GM18511 (cell line): ENCODE measurements at regions not wholly inside any gene's neighbourhood (a gene's known extent, or its start where the extent isn't known, plus 50 kb on each side); places are given as distances from the start of the nearest gene placed in this dataset.
"Not testable (repeated sequence)": the region's sequence is repeated elsewhere in the genome, so short reads cannot be mapped to it uniquely, and the experiment has no call there.

Experiments
- ATAC-seq: cut with Tn5 transposase; IDR thresholded peaks from one replicate; pipeline ENCODE4 v1.9.1; 2021; ENCODE audit warnings: mild to moderate bottlenecking, moderate library complexity; ENCODE audit not compliant: unreplicated experiment

DNA sequence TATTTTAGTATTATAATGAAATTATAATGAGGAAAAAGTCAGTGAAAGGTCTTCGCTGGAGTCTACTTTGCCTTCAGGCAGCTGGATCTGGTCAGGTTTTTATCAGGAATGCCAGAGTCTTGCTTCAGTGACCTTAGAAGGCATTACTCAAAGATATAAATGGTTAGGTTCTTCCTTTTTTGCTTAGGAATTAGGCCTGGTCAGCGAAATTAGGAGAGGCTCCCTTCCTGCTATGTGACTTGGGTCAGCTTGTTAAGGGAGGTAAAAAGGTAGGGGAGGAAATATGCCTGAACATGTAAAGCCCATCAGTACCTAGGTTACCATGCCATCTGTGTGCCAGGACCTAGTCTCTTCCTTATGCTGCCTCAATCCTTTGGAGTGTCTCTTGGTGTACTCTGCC is 115.1 kb downstream of the OTOR start:
- no peak for ATAC-seq

DNA sequence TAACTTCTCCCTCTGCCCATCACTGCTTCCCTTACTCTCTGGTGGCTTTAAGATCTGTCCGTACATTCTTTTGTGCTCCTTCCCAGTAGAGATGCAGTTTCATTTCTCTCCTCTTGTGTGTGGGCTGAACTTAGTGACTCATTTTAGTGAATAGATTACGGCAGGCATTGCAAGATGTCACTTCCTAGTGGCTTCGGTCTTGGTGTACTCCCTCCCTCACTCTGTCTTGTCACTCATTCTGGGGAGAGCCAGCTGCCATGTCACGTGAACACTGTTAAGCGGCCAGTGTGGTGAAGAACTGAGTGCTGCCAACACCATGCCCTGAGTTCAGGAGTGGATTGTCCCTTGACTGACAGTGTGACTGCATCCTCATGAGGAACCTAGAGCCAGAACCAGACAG is 115.9 kb downstream of the OTOR start:
- no peak for ATAC-seq

DNA sequence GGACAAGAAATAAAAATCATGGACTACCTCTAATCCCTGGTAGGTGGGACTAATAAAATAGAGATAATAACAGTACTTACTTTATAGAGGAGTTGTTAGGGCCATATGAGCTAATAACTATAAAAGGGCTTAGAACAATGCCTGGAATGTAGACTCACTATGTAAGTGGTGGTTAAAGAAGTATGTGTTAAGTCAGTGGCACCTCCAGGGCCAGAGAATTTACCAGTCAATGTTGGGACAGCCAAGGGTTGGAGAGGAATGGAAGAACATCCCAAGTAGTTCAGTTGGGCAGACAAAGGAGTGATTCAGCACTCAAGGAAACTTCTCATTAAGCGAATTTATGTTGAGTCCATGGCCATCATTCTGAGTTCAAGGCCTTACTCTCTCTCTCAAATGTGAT is 116.8 kb downstream of the OTOR start:
- ATAC-seq, result no peak

DNA sequence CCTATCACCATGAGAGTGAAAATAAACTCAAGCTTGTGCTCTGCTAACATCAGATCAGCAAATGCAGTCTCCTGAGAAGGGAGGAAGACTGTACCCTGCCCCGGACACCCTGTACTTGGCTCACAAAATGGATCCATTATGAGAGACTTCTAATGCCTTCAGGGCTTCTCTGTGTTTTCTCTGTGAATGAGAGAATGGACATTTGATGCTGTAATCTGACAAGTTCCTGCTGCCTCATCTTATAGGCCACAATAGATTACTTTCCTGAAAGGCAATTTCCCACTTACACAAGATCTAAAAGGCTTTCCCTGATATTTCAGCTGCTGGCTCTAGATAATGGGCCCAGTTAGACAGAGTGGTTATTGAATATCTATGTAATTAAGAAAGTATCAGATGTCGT is 117.2 kb downstream of the OTOR start:
- ATAC-seq, result no peak

DNA sequence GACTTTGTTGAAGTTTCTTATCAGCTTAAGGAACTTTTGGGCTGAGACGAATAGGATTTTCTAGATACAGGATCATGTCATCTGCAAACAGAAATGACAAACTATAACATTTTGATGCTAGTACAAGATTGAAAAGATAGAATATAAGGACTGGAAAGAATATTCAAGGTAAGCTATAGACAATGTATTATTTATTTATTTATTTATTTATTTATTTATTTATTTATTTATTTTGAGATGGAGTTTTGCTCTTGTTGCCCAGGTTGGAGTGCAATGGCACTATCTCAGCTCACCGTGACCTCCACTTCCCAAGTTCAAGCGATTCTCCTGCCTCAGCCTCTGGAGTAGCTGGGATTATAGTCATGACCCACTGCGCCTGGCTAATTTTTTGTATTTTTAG is 125.0 kb downstream of the OTOR start:
- ATAC-seq, result not testable (repeated sequence)

DNA sequence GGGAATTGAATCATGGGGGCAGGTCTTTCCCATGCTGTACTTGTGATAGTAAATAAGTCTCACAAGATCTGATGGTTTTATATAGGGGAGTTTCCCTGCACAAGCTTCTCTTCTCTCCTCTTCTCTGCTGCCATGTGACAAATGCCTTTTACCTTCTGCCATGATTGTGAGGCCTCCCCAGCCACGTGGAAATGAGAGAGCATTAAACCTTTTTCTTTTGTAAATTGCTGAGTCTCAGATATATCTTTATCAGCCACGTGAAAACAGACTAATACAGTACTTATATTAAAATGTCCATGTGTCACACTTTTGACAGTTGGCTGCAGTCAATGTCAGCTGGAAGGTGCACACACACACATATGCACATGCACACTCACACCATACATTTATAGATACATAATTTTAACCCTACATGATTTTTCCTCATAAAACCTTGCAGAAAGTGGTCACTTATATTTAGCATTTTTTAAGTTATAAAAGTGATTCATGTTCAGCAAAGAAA is 128.9 kb downstream of the OTOR start:
- ATAC-seq, result no peak

DNA sequence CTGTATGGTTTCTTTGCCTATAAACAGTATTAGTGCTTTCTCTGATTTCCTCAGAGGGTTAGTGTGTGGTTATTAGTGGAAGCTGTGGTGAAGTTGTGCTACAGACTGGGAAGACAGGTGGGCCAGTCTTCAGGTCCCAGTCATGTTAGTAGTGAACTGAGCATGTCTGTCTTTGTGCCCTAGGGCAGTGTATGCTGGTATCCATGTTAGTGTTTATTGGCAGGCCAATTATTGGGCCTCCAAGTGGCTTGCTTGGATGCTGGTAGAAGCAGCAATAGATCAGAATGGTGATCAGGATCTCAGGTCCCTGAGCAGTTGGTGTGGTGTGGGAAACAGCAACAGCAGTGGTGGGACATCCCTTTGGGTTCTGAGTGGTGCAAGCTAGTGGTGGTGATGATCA is 137.6 kb downstream of the OTOR start:
- no peak for ATAC-seq

DNA sequence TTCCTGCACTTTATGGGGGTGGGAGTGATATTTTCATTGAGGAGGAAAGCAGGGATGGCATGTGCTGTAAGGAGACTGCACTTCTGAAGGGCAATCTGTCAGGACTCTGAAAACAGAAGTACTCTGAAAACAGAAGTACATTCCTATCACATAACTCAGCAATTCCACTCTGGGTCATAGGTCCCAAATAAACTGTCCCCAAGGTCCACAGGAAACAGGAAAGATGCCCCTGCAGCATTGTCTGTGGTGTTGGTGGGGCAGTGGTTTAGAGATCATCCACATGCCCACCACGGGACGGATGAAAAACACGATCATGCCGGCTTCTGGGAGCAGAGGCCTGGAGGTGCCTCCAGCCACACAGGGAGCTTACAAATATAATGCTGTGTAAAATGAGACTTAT is 150.3 kb downstream of the OTOR start:
- no peak for ATAC-seq

DNA sequence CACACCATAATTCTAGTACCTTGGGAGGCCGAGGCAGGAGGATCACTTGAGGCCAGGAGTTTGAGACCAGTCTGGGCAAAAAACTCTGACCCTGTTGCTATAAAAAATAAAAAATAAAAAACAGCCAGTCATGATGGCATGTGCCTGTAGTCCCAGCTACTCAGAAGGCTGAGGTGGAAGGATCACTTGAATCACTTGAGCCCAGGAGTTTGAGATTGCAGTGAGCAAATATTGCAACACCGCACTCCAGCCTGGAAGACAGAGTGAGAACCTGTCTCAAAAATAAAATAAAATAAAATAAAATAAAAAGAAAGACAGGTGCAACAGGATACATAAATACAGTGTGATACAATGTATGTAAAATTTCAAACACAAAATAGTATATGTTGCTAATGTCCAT is 154.5 kb downstream of the OTOR start:
- no peak for ATAC-seq

DNA sequence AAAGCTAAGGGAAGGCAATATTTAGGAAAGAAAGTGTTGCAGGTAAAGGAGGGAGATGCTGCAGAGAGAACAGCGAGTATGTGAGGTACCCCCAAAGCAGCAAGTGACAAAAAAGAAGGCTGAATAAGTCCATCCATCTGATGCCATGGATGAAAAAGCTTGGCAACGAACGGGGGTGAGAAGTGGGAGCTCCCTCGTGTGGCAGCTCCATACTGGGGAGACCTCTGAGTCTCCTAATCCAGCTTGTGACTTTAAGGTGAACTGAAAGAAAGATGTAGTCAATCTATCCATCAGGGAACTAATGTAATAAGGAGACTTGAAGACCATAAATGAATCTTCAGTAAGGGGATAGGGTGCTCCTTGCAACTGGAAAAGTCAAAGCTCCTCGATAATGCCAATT is 156.6 kb downstream of the OTOR start:
- ATAC-seq, result no peak

DNA sequence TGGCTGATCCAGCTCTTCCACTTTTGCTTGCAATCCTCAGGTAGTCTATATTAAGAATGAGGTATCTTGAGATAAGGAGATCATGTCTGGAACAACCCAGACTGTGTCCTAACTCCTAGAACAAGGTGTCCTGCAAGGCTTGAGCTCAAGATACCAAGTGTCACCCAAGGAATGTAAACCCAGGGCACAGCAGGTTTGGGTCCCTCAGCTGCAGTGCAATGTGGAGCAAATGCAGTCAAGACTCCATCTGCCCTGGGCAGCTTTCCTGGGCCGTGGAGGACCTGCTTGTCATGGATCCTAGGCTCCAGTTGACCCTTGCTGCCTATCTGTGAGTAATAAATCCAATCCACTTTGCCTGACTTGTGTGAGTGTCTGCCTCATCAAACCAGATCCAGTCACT is 166.1 kb downstream of the OTOR start:
- ATAC-seq, result no peak

DNA sequence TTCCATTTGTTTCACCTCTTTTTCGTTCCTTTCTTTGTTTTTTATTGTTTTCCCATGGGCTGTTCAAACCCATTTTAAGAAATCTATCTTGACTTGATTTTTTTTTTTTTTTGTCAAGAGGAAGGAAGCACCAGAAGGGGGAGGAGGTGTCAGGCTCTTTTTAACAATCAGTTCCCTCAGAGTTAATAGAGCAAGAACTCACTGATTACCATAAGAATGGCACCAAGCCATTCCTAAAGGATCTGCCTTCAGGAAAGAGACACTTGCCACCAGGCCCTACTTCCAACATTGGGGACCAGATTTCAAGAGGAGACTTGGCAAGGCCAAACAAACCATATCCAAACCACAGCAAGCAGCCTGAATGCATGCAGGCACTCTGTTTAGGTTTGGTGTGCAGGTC is 168.0 kb downstream of the OTOR start:
- no peak for ATAC-seq

DNA sequence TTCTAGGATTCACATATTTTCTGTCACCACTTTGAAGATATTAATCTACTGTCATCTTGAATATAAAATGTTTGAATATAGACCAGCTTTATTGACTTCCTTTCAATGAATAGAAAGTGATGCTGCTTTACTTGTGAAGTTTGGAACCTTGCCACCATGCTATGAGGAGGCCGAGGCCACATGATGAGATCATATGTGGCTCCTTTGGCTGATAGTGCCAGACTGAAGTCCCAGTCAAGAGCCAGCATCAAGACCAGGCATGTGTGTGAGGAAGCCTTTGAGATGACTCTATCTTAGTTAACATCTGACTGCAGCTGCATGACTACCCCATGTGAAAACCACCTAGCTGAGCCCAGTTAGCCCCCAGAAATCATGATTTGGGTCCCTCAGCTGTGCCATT is 169.5 kb downstream of the OTOR start:
- no peak for ATAC-seq

DNA sequence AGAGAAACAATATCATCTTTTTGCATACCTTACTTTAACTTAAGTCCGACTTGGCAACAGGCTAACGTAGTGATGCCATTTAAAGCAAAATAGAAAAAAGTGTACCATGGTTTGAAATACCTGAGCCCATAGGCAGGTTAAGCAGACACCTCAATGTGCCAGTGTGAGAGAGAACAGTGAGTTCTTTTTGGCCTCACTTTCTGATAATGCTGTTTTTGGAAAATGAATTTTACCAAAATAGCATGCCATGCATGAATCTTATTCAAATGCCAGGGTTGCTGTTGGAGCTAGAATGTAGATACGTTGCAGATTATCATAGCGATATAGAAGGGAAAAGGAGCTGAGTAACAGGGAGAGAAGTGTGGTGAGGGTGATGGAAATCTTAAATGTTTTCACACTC is 170.2 kb downstream of the OTOR start:
- no peak for ATAC-seq

DNA sequence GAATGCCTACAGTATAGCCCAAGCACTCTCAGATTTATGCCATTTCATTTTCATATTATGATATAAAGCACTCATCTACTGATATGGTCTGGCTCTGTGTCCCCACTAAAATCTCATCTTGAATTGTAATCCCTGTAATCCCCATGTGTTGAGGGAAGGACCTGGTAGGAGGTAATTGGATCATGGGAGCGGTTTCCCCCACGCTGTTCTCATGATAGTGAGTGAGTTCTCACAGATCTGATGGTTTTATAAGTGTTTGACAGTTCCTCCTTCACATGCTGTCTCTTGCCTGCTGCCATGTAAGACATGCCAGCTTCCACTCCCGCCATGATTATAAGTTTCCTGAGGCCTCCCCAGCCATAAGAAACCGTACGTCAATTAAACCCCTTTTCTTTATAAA is 171.7 kb downstream of the OTOR start:
- no peak for ATAC-seq

DNA sequence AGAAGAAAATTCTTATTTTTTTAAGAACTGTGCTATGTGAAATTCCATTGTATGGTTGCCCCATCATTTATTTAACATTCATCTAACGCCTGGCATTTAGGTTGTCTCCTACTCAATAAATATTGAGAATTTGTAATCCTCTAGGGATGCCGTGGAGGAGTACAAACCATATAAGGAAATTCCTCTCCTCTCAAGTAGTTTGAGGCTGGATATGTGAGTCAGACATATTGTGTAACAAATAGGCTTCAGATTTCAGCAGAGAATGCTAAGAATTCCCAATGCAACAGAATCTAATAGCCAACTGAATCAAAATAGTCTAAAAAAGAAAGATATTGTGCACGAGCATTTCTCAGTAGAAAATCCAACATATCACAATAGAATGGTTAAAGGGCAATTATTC is 174.7 kb downstream of the OTOR start:
- ATAC-seq, result no peak

DNA sequence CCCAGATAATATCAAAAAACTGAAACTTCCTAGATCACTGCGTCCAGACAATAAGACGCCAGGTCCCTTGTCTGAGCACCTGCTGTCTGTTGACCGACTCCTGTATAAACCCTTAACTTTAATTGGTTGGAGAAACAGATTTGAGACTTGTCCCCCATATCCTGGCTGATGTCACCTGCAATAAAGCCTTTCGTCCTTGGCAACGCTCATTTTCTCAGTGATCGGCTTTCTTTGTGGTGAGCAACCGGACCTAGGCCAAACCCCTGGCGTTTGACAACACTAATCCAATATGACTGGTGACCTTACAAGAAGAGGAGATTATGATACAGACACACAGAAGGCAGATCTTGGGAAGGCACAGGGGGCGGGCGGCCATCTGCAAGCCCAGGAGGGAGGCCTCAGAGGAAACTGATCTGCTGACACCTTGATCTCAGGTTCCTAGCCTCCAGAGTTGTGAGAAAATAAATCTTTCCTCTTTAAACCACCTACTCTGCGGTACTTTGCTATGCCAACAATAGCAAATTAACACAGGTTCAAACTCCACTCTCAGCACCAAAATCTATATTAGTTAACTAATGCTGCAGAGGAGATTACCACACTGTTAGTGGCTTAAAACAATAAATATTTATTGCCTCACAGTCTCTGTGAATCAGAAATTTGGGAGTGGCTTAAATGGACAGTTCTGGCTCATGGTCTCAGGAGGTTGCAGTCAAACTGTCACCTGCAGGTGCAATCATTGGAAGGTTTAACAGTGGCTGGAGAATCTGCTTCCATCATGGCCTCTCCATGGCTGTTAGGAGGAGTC is 178.7 kb downstream of the OTOR start:
- no peak for ATAC-seq

DNA sequence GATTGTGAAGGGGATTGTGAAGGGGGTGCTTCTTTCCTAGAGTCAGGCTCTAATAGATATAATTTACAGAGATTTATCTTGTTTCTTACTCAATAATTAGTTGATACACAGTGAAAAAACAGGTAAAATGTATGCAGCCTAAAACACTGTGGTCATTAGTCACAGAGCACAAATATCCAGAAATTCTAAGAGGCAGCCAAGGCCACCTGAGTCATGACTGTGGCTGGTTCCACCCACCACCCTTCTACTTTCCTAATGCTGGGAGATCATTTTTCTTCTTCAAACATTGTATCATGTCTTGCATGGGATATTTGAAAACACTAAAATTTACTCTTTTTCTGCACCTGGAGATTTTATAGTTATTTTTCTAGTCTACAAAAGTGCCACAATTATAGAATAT is 181.6 kb downstream of the OTOR start:
- ATAC-seq, result no peak

DNA sequence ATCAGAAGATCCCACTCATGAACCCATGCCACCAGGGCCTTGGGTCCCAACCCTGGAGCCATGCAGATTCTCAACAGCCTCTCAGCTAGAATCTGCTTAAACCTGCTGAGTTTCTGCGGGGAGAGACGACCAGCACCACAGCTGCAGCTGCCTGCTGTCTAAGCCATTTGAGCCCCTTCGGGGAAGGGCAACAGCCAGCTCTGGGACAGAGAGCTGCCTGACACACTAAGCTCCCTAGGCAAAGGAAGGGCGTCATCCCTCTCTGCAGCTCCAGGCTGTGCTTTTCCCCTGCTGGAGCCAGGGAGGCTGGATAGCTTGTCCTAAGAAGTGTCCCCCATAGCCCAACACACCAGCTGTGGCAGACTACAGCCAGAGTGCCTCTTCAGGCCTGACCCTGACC is 182.5 kb downstream of the OTOR start:
- no peak for ATAC-seq

DNA sequence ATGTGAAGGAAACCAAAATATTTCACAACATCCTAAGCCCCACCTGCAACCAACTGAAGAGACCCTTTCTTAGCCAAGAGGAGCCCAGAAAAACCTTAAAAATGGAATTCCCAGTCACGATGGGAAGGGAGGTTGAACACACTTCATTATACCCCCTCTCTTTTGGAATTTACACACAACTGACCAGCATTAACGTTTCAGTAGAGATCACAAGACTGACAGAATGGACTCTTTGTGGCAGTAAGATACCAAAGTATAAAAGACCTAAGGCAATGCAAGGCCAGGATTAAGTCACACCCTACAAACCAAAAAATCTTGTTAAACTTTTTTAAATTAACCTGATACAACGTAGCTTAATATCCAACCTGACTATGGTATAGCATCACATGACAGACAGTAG is 190.9 kb downstream of the OTOR start:
- ATAC-seq, result no peak

DNA sequence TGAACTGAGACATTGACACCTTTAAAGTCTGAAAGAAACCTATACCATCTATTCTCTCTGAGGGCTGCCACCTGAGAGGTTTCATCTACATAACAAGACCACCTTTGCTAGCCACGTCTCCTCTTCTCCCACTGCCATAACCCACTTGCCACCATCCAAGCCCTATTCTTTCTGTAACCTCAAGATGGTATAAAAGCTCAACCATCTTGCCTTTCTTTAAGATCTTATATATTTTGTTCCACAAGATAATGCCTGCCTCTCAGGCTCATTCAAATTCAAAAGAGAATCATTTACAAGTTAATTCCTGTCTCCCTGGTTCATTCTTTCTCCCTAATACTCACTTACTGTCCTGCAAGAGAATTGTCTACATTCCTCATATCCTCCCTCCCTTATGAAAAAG is 192.5 kb downstream of the OTOR start:
- no peak for ATAC-seq

DNA sequence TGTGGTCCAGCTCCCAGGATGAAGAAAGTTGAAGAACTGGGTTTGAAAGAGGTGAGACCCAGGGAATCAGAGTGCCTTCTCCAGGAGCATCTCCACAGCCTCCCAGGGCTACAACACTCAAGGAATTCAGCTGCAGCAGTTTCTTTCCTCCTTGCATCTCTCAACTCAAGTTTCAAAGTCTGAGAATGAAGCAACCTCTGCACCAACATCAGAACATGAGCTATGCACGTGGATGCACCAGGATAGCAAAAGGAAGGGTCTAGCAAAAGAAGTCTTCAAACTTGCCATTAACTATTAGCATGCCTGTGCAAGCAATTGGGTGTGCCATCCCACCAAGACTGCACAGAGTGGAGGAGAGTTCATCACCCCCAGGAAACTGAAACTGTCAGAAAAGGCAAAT is 193.9 kb downstream of the OTOR start:
- no peak for ATAC-seq

DNA sequence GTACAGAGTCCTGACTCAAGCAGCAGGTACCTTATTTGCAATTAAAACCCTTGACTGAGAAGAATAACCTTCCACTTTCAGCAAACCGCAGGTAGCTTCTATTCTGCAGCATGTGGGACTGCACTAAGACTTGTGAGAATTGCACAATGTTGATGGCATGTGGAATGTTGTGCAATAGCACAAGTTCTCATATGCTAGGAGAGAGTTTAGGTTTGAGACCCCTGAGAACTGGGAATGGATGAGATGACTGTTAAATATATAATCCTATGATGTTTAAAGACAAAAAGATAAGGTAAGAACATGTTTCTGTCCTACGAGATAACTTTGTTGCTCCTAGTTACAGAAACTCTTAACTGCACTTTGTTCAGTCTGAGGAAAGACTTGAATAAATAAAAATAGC is 194.6 kb downstream of the OTOR start:
- no peak for ATAC-seq
